GM21717 (cell line): ENCODE measurements at regions not wholly inside any gene's neighbourhood (a gene's known extent, or its start where the extent isn't known, plus 50 kb on each side); places are given as distances from the start of the nearest gene placed in this dataset.

Source experiments
- ATAC-seq: cut with Tn5 transposase; IDR thresholded peaks from one replicate; pipeline ENCODE4 v1.9.1; 2021; ENCODE audit warnings: mild to moderate bottlenecking, moderate library complexity; ENCODE audit not compliant: unreplicated experiment

- no peak for ATAC-seq
These were observed 222.5 kb upstream of the PRICKLE1 start for GRCh38 chr12:42812086-42812485.

- ATAC-seq: no peak
These were observed 220.5 kb upstream of the PRICKLE1 start for GRCh38 chr12:42810006-42810405.

- ATAC-seq: no peak
These were observed 219.7 kb upstream of the PRICKLE1 start for GRCh38 chr12:42809226-42809625.

GRCh38 chr12:42807766-42808165 lies 218.2 kb upstream of the PRICKLE1 start:
- ATAC-seq: no peak

GRCh38 chr12:42807251-42807650 lies 217.7 kb upstream of the PRICKLE1 start:
- ATAC-seq: no peak

- no peak for ATAC-seq
These were observed 215.4 kb upstream of the PRICKLE1 start for GRCh38 chr12:42804928-42805327.

- no peak for ATAC-seq
These were observed 213.2 kb upstream of the PRICKLE1 start for GRCh38 chr12:42802785-42803189.

GRCh38 chr12:42801271-42801670 lies 211.7 kb upstream of the PRICKLE1 start:
- ATAC-seq: no peak

- no peak for ATAC-seq
These were observed 210.4 kb upstream of the PRICKLE1 start for GRCh38 chr12:42799966-42800365.

- ATAC-seq: no peak
These were observed 209.4 kb upstream of the PRICKLE1 start for GRCh38 chr12:42798811-42799438.

GRCh38 chr12:42794806-42795205 lies 205.3 kb upstream of the PRICKLE1 start:
- no peak for ATAC-seq

- no peak for ATAC-seq
These were observed 203.6 kb upstream of the PRICKLE1 start for GRCh38 chr12:42793166-42793565.

GRCh38 chr12:42792265-42792664 lies 202.7 kb upstream of the PRICKLE1 start:
- no peak for ATAC-seq

- ATAC-seq: no peak
These were observed 201.9 kb upstream of the PRICKLE1 start for GRCh38 chr12:42791399-42791798.

- no peak for ATAC-seq
These were observed 201.2 kb upstream of the PRICKLE1 start for GRCh38 chr12:42790761-42791151.

GRCh38 chr12:42789808-42790760 lies 200.5 kb upstream of the PRICKLE1 start:
- no peak for ATAC-seq

- ATAC-seq: no peak
These were observed 197.0 kb upstream of the PRICKLE1 start for GRCh38 chr12:42786400-42787148.

GRCh38 chr12:42785944-42786343 lies 196.4 kb upstream of the PRICKLE1 start:
- no peak for ATAC-seq

GRCh38 chr12:42780671-42781070 lies 191.1 kb upstream of the PRICKLE1 start:
- ATAC-seq: no peak

- no peak for ATAC-seq
These were observed 189.8 kb upstream of the PRICKLE1 start for GRCh38 chr12:42779186-42779859.

GRCh38 chr12:42776396-42776795 lies 186.8 kb upstream of the PRICKLE1 start:
- no peak for ATAC-seq
